Esophagus muscularis mucosa (tissue), 4 donors: ENCODE measurements at regions not wholly inside any gene's neighbourhood (a gene's known extent, or its start where the extent isn't known, plus 50 kb on each side); places are given as distances from the start of the nearest gene placed in this dataset.
"Not testable (repeated sequence)": the region's sequence is repeated elsewhere in the genome, so short reads cannot be mapped to it uniquely, and the experiment has no call there.

Experiments used
- DNase-seq: peaks from one replicate; pipeline ENCODE4 v3.0.0-alpha.2; 2017; ENCODE audit errors: extremely low spot score
- H3K27ac ChIP-seq, 4 donors: fragments of 200-600 bp; sonication (generic); replicated peaks in 1 of 4; 1 replicate in 3 of 4; 2 replicates in 1 of 4; pipeline ENCODE4 v1.5.1; 2016 to 2019; ENCODE audit warnings: mild to moderate bottlenecking in 1 of 4
- H3K27me3 ChIP-seq, 4 donors: fragments of 200-600 bp; sonication (generic); one replicate each; pipeline versions ENCODE4 v1.5.1 to v1.6.0; 2016 to 2019
- H3K36me3 ChIP-seq, 4 donors: fragments of 200-600 bp; sonication (generic); one replicate each; pipeline ENCODE4 v1.5.1; 2016 to 2019
- H3K4me1 ChIP-seq, 4 donors: fragments of 200-600 bp; sonication (generic); one replicate each; pipeline ENCODE4 v1.5.1; 2016 to 2019
- H3K4me3 ChIP-seq, 4 donors: fragments of 200-600 bp; sonication (generic); 1 replicate in 2 of 4; 2 replicates in 2 of 4; pipeline ENCODE4 v1.5.1; 2016 to 2019; ENCODE audit warnings: mild to moderate bottlenecking in 4 of 4, moderate library complexity in 1 of 4
- H3K9me3 ChIP-seq, 4 donors: fragments of 200-600 bp; sonication (generic); 1 replicate in 3 of 4; 2 replicates in 1 of 4; pipeline ENCODE4 v1.5.1; 2016 to 2019
- EP300 ChIP-seq: sonication (generic); formaldehyde crosslinking; IDR thresholded peaks from one replicate; pipeline ENCODE4 v1.6.1; 2017; ENCODE audit warnings: antibody characterized with exemption
- POLR2A ChIP-seq: fragments of 450-650 bp; IDR thresholded peaks from one replicate; pipeline ENCODE4 v1.6.1; 2017; ENCODE audit warnings: antibody characterized with exemption, moderate library complexity, mild to moderate bottlenecking, low read depth
- POLR2AphosphoS5 ChIP-seq, 2 donors: sonication (generic); formaldehyde crosslinking; IDR thresholded peaks; one replicate each; pipeline ENCODE4 v1.6.1; 2017; ENCODE audit warnings: antibody characterized with exemption in 2 of 2
- WGBS: methylation state at CpG from one replicate; pipeline ENCODE4 v1.1.5; 2018; 5-methylcytosine and 5-hydroxymethylcytosine counted together
- intact Hi-C: fragments of 100-400 bp; cut with DNase I; formaldehyde crosslinking; loops from one replicate; pipeline ENCODE4 v1.15.1; 2023
- TF ChIP-seq, protein P1 (sequence below), 3 experiments: fragments of 200-600 bp in 2 of 3; fragments of 450-650 bp in 1 of 3; sonication (generic) in 2 of 3; IDR thresholded peaks; one replicate each; pipeline ENCODE4 v1.5.1; 2017 to 2019; ENCODE audit warnings: antibody characterized with exemption in 3 of 3, mild to moderate bottlenecking in 2 of 3, moderate library complexity in 1 of 3

DNA sequence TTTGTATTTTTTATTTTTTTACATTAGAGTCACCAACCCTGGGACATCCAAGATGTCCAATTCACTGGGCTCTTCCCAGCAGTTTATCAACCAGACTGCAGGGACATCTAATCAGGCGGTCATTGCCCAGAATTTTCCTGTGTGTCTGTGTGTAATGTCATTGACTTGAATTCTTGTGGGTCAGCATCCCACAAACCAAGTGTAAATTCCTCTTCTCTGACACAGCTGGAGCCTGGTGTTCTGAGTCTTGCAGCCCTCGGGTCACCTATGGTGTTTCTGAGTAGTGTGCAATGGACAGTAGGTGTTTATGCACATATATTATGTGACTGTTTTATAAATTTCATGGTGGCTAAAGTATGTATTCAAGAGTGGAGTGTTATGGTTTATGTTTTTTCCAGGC, 815.7 kb downstream of the SEMA5A start:
- TF ChIP-seq, protein P1, sequence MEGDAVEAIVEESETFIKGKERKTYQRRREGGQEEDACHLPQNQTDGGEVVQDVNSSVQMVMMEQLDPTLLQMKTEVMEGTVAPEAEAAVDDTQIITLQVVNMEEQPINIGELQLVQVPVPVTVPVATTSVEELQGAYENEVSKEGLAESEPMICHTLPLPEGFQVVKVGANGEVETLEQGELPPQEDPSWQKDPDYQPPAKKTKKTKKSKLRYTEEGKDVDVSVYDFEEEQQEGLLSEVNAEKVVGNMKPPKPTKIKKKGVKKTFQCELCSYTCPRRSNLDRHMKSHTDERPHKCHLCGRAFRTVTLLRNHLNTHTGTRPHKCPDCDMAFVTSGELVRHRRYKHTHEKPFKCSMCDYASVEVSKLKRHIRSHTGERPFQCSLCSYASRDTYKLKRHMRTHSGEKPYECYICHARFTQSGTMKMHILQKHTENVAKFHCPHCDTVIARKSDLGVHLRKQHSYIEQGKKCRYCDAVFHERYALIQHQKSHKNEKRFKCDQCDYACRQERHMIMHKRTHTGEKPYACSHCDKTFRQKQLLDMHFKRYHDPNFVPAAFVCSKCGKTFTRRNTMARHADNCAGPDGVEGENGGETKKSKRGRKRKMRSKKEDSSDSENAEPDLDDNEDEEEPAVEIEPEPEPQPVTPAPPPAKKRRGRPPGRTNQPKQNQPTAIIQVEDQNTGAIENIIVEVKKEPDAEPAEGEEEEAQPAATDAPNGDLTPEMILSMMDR (IDR thresholded peaks at IDR 0.05) = no peak
- no peak for TF ChIP-seq POLR2AphosphoS5 (IDR thresholded peaks at IDR 0.05)
- no peak for TF ChIP-seq EP300
- no peak for TF ChIP-seq POLR2A
- Histone ChIP-seq H3K4me3 (no peak overlapping the region), H3K36me3 (no peaks in the 10 kb centered on the region), H3K9me3 (peaks cover 0 to 8% (median 3%) of the 10 kb centered on the region in 4 donors), H3K27ac (no peak overlapping the region), H3K4me1 (no peaks in the 10 kb centered on the region), H3K27me3 (no peaks in the 10 kb centered on the region)
- WGBS = 89% methylated on average over 2 of the region's 2 CpGs
- no peak for DNase-seq
- intact Hi-C loops = no loop called here

DNA sequence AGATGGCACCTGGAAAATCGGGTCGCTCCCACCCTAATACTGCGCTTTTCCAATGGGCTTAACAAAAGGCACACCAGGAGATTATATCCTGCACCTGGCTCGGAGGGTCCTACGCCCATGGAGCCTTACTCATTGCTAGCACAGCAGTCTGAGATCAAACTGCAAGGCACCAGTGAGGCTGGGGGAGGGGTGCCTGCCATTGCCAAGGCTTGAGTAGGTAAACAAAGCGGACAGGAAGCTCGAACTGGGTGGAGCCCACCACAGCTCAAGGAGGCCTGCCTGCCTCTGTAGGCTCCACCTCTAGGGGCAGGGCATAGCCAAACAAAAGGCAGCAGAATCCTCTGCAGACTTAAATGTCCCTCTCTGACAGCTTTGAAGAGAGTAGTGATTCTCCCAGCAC, 814.8 kb downstream of the SEMA5A start:
- H3K4me3 ChIP-seq, intact Hi-C loops, H3K27ac ChIP-seq, DNase-seq, H3K9me3 ChIP-seq, H3K27me3 ChIP-seq, H3K4me1 ChIP-seq, H3K36me3 ChIP-seq: not testable (repeated sequence)
- 97% methylated on average over 6 of the region's 7 CpGs for WGBS

DNA sequence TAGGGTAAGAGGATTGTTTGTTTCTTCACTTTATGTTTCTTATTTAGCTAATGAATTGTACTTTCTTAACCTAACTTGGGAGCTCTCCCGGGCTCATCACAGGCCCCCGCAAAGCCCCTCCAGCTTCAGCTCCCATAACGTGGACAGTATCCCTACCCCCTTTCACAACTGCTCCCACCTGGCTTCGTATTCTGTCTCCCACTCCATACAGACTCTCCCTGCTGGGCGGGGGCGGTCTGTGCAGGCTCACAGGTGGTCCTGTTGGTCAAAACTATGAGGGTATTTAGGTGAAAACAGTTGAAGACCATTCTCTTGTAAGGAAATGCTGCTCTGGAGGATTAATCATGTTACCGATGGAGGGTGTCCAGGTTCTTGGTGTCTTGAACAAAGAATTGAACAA, 805.3 kb downstream of the SEMA5A start:
- Histone ChIP-seq H3K27me3 (no peaks in the 10 kb centered on the region), H3K4me1 (no peaks in the 10 kb centered on the region), H3K9me3 (no peaks in the 10 kb centered on the region), H3K36me3 (no peaks in the 10 kb centered on the region), H3K27ac (no peak overlapping the region), H3K4me3 (no peak overlapping the region)
- intact Hi-C loops = no loop called here
- TF ChIP-seq POLR2AphosphoS5 (IDR thresholded peaks at IDR 0.05) (no peak), EP300 (no peak), POLR2A (no peak)
- TF ChIP-seq, protein P1 (IDR thresholded peaks at IDR 0.05) = no peak
- DNase-seq = no peak
- 84% methylated on average over 7 of the region's 7 CpGs for WGBS

DNA sequence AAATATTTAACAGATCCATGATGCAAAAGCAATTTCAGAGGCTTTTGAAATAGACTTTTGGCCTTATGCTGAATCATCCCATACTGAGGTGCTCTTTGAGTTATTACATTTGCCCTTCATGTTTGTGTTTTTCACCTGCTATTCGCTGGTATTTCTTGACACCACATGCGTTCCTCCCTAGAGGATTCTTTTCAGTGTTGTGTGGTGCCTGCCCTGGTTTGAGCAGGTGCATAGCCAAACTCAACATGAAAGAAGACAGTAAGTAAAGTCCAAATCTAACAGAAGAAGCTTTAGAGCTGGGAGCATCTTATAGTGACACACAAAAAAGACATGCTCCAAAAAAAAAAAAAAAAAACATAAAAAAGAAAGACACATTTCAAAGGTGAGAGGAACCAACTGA, 796.3 kb downstream of the SEMA5A start:
- 96% methylated on average over 2 of the region's 2 CpGs for WGBS
- no peaks in the 10 kb centered on the region for H3K9me3 ChIP-seq
- no peak for DNase-seq
- TF ChIP-seq POLR2AphosphoS5 (IDR thresholded peaks at IDR 0.05) = no peak
- H3K27me3 ChIP-seq = no peaks in the 10 kb centered on the region
- H3K27ac ChIP-seq = no peak overlapping the region
- no peaks in the 10 kb centered on the region for H3K36me3 ChIP-seq
- no peaks in the 10 kb centered on the region for H3K4me1 ChIP-seq
- intact Hi-C loops = no loop called here
- H3K4me3 ChIP-seq = no peak overlapping the region

DNA sequence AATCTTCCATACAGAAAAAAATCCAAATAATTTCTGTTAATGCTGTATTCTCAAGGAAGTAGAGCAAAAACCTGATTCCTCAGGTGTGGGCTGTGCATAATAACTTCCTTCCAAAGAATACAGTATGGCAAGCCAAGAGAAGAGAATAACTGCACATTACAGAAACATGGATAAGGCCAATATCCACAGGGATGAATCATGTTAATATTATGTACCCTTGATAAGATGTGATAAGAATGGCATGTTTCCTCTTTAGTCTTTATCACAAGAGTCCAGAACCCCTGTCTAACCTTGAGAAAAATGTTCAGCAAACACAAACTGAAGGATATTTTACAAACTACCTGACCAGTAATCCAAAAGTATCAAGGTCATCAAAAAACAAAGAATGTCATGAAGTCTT, 795.8 kb downstream of the SEMA5A start:
- TF ChIP-seq, protein P1 (IDR thresholded peaks at IDR 0.05) = no peak
- TF ChIP-seq POLR2AphosphoS5 (IDR thresholded peaks at IDR 0.05) (no peak), EP300 (no peak), POLR2A (no peak)
- Histone ChIP-seq H3K36me3 (no peaks in the 10 kb centered on the region), H3K27ac (no peak overlapping the region), H3K4me3 (no peak overlapping the region), H3K9me3 (no peaks in the 10 kb centered on the region), H3K4me1 (no peaks in the 10 kb centered on the region), H3K27me3 (no peaks in the 10 kb centered on the region)
- intact Hi-C loops = no loop called here
- DNase-seq = no peak

DNA sequence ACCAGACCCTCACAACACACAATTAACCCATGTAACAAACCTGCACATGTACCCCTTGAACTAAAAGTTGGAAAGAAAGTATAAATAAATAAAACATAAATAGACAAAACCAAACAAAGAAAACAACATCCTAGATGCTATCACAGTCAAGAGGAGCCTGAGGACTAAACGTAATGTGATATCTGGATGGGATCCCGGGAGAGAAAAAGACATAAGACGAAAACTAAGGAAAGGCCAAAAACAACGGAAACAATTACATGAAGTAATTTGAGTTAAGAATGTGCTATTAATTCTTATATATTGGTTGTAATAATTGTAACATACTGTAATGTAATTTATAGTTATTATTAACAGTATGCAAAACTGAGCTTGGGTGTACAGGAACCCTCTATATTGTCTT, 793.9 kb downstream of the SEMA5A start:
- Histone ChIP-seq H3K4me1 (no peaks in the 10 kb centered on the region), H3K27me3 (no peaks in the 10 kb centered on the region), H3K4me3 (no peak overlapping the region), H3K36me3 (no peaks in the 10 kb centered on the region), H3K9me3 (no peaks in the 10 kb centered on the region), H3K27ac (no peak overlapping the region)
- 75% methylated on average over 4 of the region's 4 CpGs for WGBS
- TF ChIP-seq POLR2A (no peak), EP300 (no peak), POLR2AphosphoS5 (IDR thresholded peaks at IDR 0.05) (no peak)
- TF ChIP-seq, protein P1 (IDR thresholded peaks at IDR 0.05) = no peak
- intact Hi-C loops = no loop called here
- DNase-seq = no peak
